Activated naive CD8-positive, alpha-beta T cell treated with anti-CD3 and anti-CD28 coated beads, Interleukin-2, amount 10 ng/mL, durations not matched to agents 7 days and 5 days (primary cell): ENCODE measurements at regions not wholly inside any gene's neighbourhood (a gene's known extent, or its start where the extent isn't known, plus 50 kb on each side); places are given as distances from the start of the nearest gene placed in this dataset.
A peak's percentile ranks its signal among the peaks of the same experiment; 100 is the strongest.
"Not testable (repeated sequence)": the region's sequence is repeated elsewhere in the genome, so short reads cannot be mapped to it uniquely, and the experiment has no call there.

ENCODE experiments used
- ATAC-seq: fragments of 150-1000 bp; cut with Tn5 transposase; one replicate; pipeline ENCODE4 v1.10.0; 2021; ENCODE audit warnings: low read depth, moderate library complexity
- POLR2A ChIA-PET: fragments of 350-600 bp; sonication (Branson Sonifier 250); formaldehyde crosslinking; loops from one replicate; lab custom pipeline; 2021; ENCODE audit warnings: antibody characterized with exemption; lab: Charles Lee
- DNase-seq: peaks from one replicate; pipeline ENCODE4 v3.0.0; 2021
- H3K27ac Mint-ChIP-seq: one replicate; pipeline ENCODE4 v1.8.0; 2022; ENCODE audit warnings: mild to moderate bottlenecking, mixed read lengths
- H3K27me3 Mint-ChIP-seq: one replicate; pipeline ENCODE4 v1.8.0; 2022; ENCODE audit warnings: mild to moderate bottlenecking, moderate library complexity, mixed read lengths
- H3K36me3 Mint-ChIP-seq: one replicate; pipeline ENCODE4 v1.8.0; 2021; ENCODE audit warnings: mild to moderate bottlenecking, mixed read lengths
- H3K4me1 Mint-ChIP-seq: one replicate; pipeline ENCODE4 v1.8.0; 2021; ENCODE audit warnings: mixed read lengths
- H3K4me3 Mint-ChIP-seq: one replicate; pipeline ENCODE4 v1.8.0; 2022; ENCODE audit warnings: mild to moderate bottlenecking, moderate library complexity, mixed read lengths
- H3K9me3 Mint-ChIP-seq: one replicate; pipeline ENCODE4 v1.8.0; 2021; ENCODE audit warnings: mixed read lengths

GRCh38 chr15:75100679-75101078 is 77.3 kb downstream of the PPCDC start:
- Mint-ChIP-seq H3K27me3 (peaks cover 13% of the 10 kb centered on the region), H3K27ac (no peak overlapping the region)

DNA sequence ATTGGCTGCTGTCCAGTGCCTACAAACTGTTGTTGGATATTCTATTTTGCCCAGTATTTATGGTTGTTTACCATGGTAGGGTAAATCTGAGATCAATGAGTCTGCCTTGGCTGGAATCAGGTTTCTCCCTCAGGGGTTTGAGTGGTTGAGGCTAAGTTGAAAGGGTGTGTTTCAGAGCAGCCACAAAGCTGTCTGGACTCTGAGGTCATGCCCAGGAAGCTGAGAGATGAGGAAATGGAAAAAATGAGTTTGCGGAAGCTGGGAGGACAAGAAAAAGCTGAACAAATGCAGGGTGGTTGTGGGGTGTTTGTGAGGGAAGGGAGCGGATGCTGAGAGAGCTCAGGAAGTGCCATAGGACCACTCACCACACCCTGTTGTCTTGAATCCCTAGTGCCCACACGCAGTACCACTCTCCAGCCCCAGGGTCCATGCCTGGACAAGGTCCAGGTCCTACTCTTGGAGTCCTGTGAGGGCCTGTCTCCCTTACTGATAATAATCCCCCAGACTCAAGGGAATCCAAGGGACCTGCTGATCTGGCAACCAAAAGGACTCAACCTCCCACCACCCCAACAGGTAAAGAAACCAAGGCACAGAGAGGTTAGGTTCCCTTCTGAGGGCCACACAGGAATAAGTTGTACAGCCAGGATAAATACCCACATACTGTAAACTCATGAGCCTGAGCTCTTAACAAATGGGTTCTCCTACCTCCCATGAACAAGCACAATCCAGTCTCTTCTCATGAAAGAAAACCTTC is 81.6 kb downstream of the PPCDC start:
- ATAC-seq (peak; percentile 17), DNase-seq (no peak)
- peak overlapping the region; percentile 12 for H3K4me3 Mint-ChIP-seq
- H3K4me1 Mint-ChIP-seq: peaks cover 31% of the 10 kb centered on the region
- POLR2A ChIA-PET: interaction anchor here (1.1 kb wide), 1 partner anchor 97 kb away, joined by 3 read pairs; the partner anchor contains the start of gene C15orf39
- H3K36me3 Mint-ChIP-seq: peaks cover 2% of the 10 kb centered on the region
- H3K27me3 Mint-ChIP-seq: peaks cover 17% of the 10 kb centered on the region
- no peaks in the 10 kb centered on the region for H3K9me3 Mint-ChIP-seq
- H3K27ac Mint-ChIP-seq: peak overlapping the region; percentile 82

More at GRCh38 chr15:75100679-75101078, 77.3 kb downstream of the PPCDC start:
- Mint-ChIP-seq H3K36me3 (peaks cover 2% of the 10 kb centered on the region), H3K4me3 (no peak overlapping the region), H3K9me3 (peaks cover 2% of the 10 kb centered on the region), H3K4me1 (peaks cover 10% of the 10 kb centered on the region)
- ATAC-seq (no peak), DNase-seq (no peak)
- POLR2A ChIA-PET: no interaction called here

GRCh38 chr15:75107516-75107907 is 84.1 kb downstream of the PPCDC start:
- H3K4me1 Mint-ChIP-seq: peaks cover 38% of the 10 kb centered on the region
- H3K36me3 Mint-ChIP-seq: peaks cover 5% of the 10 kb centered on the region
- ATAC-seq: no peak
- H3K9me3 Mint-ChIP-seq: peaks cover 4% of the 10 kb centered on the region
- no peak overlapping the region for H3K4me3 Mint-ChIP-seq
- H3K27me3 Mint-ChIP-seq: peaks cover 13% of the 10 kb centered on the region
- H3K27ac Mint-ChIP-seq: no peak overlapping the region
- POLR2A ChIA-PET: interaction anchor here (0.6 to 2.9 kb wide), 7 partner anchors 13 to 94 kb away, joined by 3 to 15 read pairs (median 4); partner anchors contain the start of gene C15orf39
- DNase-seq: no peak

DNA sequence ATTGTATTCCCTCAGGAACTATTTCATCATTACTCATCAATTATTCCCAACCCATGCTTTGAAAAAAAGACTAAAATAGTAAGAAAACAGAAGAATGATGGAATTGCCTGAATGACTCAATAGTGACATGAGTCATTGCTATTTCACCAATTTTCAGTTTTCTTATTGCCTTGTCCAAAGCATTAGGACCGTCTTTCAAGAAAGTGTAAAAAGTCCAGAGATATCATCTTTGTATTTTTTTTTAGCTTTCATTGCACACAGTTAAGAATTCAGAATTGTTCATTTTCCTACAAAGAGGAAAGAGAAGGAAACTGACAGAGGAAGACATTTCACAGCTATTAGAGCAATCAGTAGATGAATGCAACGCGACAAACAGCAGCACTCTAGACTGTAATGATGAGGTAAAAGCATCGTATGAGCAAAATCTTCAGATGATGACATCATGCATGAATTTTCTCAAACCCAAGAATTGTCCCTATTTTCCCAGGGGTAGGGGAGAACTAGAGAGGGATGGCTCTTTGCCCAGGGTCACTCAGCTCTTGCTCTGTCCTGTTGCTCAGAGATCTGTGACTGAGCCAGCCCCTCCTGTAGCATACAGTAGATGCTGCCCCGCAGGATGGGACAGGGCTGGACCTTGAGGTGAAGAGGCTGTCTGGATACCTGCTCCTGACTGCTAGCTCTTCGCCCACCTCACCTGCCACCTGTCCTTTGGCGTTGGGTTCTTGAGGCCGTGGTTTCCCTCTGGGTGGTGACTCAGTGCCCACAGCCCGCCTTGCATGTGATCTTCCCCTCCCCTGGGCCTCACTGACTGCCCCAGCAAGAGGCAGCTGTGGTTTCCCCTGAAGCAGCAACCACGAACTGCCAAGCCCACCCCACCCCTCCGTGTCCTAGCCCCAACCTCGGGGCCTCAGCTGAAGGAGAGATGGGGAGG is 84.8 kb downstream of the PPCDC start:
- Mint-ChIP-seq H3K4me3 (peak overlapping the region; percentile 65), H3K27me3 (peaks cover 9% of the 10 kb centered on the region), H3K4me1 (peaks cover 43% of the 10 kb centered on the region), H3K36me3 (peaks cover 11% of the 10 kb centered on the region), H3K9me3 (peaks cover 10% of the 10 kb centered on the region), H3K27ac (peak overlapping the region; percentile 77)
- DNase-seq (peak; percentile 74), ATAC-seq (peak; percentile 81)
- POLR2A ChIA-PET: interaction anchor here (0.5 to 2.9 kb wide), 11 partner anchors 12 to 243 kb away, joined by 3 to 15 read pairs (median 4); partner anchors contain the start of gene C15orf39

DNA sequence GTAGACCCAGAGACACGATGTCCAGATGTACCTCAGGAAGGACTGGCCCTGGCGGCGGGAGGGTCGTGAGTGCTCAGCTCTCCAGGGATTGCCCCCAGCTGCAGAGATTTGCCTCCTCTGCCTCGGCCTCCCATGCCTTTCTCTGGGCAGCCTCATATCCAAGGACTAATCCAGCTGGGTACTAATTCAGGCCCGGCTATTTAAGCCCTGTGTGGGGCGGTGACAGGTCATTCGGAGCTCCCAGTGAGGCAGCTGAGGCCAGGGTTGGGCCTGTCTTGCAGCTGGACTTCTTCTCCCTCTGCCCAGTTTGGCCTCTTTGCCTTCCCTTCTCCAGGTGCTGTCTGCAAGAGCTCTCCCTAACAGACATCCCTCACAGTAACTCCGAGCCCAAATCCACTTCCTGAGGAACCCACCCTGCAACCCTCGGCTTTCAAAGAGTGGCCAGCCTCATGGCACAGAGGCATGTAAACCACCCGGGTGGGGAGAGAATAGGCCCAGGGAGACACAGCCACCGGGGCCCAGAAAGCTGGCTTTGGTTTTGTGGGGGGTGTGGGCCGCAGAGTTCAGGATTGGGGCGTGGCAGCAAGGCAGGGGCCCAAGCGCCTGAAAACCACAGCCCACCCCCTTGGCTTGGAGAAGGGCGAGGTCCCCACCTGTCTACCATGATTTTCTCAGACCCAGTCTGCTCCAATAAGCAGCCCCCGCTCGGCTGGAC is 85.8 kb downstream of the PPCDC start:
- H3K4me1 Mint-ChIP-seq: peaks cover 43% of the 10 kb centered on the region
- H3K4me3 Mint-ChIP-seq: peak overlapping the region; percentile 65
- peaks cover 12% of the 10 kb centered on the region for H3K9me3 Mint-ChIP-seq
- peaks cover 16% of the 10 kb centered on the region for H3K36me3 Mint-ChIP-seq
- ATAC-seq (no peak), DNase-seq (peak; percentile 44)
- H3K27me3 Mint-ChIP-seq: peaks cover 8% of the 10 kb centered on the region
- H3K27ac Mint-ChIP-seq: peak overlapping the region; percentile 77
- POLR2A ChIA-PET: interaction anchor here (0.5 to 2.9 kb wide), 9 partner anchors 16 to 244 kb away, joined by 3 to 15 read pairs (median 5); partner anchors contain the start of gene C15orf39

- POLR2A ChIA-PET: interaction anchor here (1.8 to 2.9 kb wide), 2 partner anchors 66 to 92 kb away, joined by 10 to 15 read pairs; partner anchors contain the start of gene C15orf39
- H3K27ac Mint-ChIP-seq: peak overlapping the region; percentile 66
Observed at GRCh38 chr15:75109736-75110130, 86.3 kb downstream of the PPCDC start.

GRCh38 chr15:75112278-75112847 is 89.0 kb downstream of the PPCDC start:
- H3K36me3 Mint-ChIP-seq: peaks cover 15% of the 10 kb centered on the region
- peaks cover 11% of the 10 kb centered on the region for H3K27me3 Mint-ChIP-seq
- H3K4me3 Mint-ChIP-seq: no peak overlapping the region
- DNase-seq (no peak), ATAC-seq (no peak)
- no peak overlapping the region for H3K27ac Mint-ChIP-seq
- H3K4me1 Mint-ChIP-seq: peaks cover 34% of the 10 kb centered on the region
- POLR2A ChIA-PET: no interaction called here
- peaks cover 14% of the 10 kb centered on the region for H3K9me3 Mint-ChIP-seq

More at GRCh38 chr15:75109736-75110130, 86.3 kb downstream of the PPCDC start:
- H3K4me1 Mint-ChIP-seq: peaks cover 42% of the 10 kb centered on the region
- DNase-seq (no peak), ATAC-seq (no peak)
- H3K9me3 Mint-ChIP-seq: peaks cover 12% of the 10 kb centered on the region
- H3K27me3 Mint-ChIP-seq: peaks cover 8% of the 10 kb centered on the region
- H3K36me3 Mint-ChIP-seq: peaks cover 17% of the 10 kb centered on the region
- peak overlapping the region; percentile 65 for H3K4me3 Mint-ChIP-seq

GRCh38 chr15:75112848-75113492 is 88.7 kb upstream of the C15orf39 start:
- H3K4me3 Mint-ChIP-seq: no peak overlapping the region
- POLR2A ChIA-PET: no interaction called here
- peaks cover 31% of the 10 kb centered on the region for H3K4me1 Mint-ChIP-seq
- H3K36me3 Mint-ChIP-seq: peaks cover 15% of the 10 kb centered on the region
- no peak overlapping the region for H3K27ac Mint-ChIP-seq
- peaks cover 10% of the 10 kb centered on the region for H3K27me3 Mint-ChIP-seq
- peaks cover 16% of the 10 kb centered on the region for H3K9me3 Mint-ChIP-seq
- DNase-seq: no peak
- ATAC-seq: no peak

- no peak overlapping the region for H3K27ac Mint-ChIP-seq
- no peak for ATAC-seq
- H3K36me3 Mint-ChIP-seq: peaks cover 15% of the 10 kb centered on the region
- no peak overlapping the region for H3K4me3 Mint-ChIP-seq
- POLR2A ChIA-PET: no interaction called here
- H3K27me3 Mint-ChIP-seq: peaks cover 11% of the 10 kb centered on the region
- DNase-seq: no peak
- H3K9me3 Mint-ChIP-seq: peaks cover 16% of the 10 kb centered on the region
- H3K4me1 Mint-ChIP-seq: peaks cover 20% of the 10 kb centered on the region
Observed at GRCh38 chr15:75114327-75114726, 87.4 kb upstream of the C15orf39 start.

- no peak overlapping the region for H3K4me3 Mint-ChIP-seq
- H3K9me3 Mint-ChIP-seq: peaks cover 16% of the 10 kb centered on the region
- POLR2A ChIA-PET: interaction anchor here (0.6 kb wide), 1 partner anchor 60 kb away, joined by 3 read pairs; no protein-coding TSS in a partner anchor
- H3K4me1 Mint-ChIP-seq: peaks cover 15% of the 10 kb centered on the region
- peaks cover 15% of the 10 kb centered on the region for H3K36me3 Mint-ChIP-seq
- no peak for ATAC-seq
- no peak for DNase-seq
- H3K27ac Mint-ChIP-seq: no peak overlapping the region
- peaks cover 13% of the 10 kb centered on the region for H3K27me3 Mint-ChIP-seq
Observed at GRCh38 chr15:75114796-75115195, 86.9 kb upstream of the C15orf39 start.

- H3K27me3 Mint-ChIP-seq: peaks cover 13% of the 10 kb centered on the region
- POLR2A ChIA-PET: interaction anchor here (0.6 to 0.8 kb wide), 2 partner anchors 32 to 61 kb away, joined by 3 read pairs; no protein-coding TSS in a partner anchor
- peak overlapping the region; percentile 64 for H3K27ac Mint-ChIP-seq
- not testable (repeated sequence) for H3K4me3 Mint-ChIP-seq, DNase-seq, ATAC-seq, H3K4me1 Mint-ChIP-seq
- peaks cover 16% of the 10 kb centered on the region for H3K9me3 Mint-ChIP-seq
- H3K36me3 Mint-ChIP-seq: peaks cover 15% of the 10 kb centered on the region
Observed at GRCh38 chr15:75115411-75115913, 86.2 kb upstream of the C15orf39 start.
